GM19099 (cell line): ENCODE measurements at regions not wholly inside any gene's neighbourhood (a gene's known extent, or its start where the extent isn't known, plus 50 kb on each side); places are given as distances from the start of the nearest gene placed in this dataset.

ENCODE experiments used
- POLR2A ChIP-seq: IDR thresholded peaks from 3 replicates; pipeline ENCODE4 v1.6.1; 2011; ENCODE audit warnings: low read depth; ENCODE audit not compliant: insufficient read length; ENCODE audit errors: extremely low read depth

DNA sequence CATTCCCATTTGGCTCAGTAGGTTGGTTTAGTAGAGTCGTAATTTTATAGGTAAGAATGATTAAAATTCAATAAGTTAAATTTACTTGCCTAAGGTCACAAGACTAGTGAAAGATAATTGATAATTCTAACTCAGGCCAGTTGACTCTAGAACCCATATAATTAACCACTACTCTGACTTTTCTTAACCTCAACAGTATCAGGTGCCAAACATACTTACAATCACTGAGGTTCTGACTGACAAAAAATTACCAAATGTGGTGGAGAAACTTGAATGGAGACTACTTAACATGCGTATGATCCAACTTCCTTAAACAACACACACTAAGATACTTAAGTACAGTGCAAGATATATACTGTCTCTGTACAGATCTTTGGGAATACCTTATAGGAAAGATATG lies 667.3 kb upstream of the SORCS1 start:
- no peak for TF ChIP-seq POLR2A

DNA sequence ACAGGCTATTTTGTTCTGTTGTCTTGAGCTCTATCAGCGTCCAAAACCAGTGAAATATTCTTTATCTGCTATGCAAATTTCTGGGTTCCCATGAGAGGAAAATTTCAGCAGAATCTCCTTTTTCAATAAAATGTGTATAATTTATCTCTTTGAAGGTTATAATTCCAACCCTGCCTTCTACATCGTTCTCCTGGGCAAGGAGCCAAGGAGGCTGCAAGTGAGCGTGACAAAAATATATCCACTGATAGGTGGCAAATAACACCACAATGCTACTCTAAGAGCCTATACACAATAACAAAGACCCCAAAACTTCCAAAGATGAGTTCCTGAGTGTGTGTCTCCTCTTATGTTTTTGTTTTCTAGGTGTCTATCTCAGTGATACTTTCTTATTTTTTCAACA lies 664.7 kb upstream of the SORCS1 start:
- no peak for TF ChIP-seq POLR2A

DNA sequence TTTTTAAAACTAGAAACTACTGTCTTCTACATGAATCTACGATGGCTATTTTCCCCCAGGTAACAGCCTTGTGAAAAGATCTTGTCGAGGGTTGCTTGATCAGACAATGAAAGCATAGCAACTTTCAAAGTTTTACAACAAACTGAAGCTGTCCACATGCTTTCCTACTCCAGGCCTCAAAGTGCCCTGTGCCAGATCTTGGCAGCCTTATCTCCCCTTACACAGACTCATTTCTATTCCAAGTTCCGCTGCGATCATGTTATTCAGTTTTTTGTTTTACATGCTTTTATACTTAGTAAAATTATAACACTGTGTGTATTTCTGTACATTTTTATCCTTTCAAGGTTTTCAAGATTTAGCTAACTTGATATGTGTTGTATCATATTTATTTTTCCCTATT lies 661.7 kb upstream of the SORCS1 start:
- no peak for TF ChIP-seq POLR2A

DNA sequence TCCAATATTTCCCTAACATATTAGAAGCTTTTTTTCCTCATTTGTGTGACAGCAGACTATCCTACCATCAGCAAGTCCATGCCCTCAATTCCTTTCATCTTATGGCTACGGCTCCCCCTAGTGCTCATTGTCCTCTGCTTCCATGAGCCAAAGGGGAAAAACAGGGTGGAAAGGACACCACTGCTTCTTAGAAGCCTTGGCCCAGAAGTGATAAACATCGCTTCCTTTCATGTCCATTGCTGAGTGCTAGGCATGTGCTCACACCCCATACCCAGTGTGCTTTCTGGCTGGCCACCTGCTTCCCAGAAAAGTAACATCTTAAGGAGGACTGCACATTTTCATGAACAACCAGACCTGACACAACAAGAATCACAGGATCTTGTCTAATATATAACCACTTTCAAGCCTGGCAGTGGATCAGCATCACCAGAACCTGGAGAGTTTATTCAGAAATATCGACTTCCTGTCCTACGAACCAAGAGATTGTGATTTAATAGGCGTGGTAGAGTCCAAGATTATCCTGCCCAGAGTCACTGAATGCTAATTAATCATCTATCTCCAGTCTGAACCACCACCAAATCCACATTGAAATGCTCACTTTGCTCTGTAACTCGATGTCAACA lies 650.5 kb upstream of the SORCS1 start:
- TF ChIP-seq POLR2A: no peak

DNA sequence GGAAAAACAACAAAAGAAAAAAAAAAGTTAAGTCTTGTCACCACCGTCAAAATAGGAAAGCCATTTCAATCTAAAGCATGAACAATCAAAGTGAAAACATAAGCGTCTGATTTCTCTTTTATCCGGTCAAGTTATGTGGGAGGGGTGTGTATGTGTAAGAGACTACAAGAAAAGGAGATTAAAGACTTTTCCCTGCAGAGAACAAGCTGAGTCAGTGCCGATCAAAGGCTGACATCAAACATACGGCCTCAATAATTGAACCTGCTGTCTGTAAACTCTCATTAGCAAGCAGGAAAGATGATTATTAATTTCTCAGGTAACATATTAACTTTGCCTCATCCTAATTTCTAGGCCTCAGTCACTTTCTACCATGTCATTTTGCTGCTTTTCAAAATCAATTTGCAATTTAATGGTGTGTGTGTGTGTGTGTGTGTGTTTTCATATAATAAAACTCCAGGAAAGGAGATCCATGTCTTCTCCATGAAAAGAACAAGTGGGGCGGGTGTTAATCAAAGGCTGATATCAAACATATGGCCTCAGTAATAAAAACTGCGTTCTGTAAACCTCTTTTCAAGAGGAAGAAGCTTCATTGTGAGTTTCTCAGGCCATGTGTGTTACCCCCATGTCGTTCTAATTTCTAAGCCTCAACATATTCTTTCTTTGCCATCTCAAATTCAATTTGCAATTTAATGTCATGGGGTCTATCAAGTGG lies 649.1 kb upstream of the SORCS1 start:
- no peak for TF ChIP-seq POLR2A

DNA sequence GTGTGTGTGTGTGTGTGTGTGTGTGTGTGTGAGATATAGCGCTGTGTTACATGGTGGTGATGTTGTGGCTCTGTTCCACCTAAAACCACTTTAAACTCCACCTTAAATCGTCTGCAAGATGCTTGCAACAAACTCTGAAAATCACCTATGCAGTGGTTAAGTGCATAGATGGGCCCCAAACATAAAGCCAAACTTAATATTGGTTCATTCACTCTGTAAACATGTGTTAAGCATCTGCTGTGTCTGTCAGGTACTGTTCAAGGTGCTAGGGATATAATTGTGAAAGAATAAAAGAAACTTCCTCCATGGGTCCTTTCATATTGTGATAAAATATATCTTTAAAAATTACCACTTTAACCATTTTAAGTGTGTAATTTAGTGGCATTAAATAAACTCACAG lies 645.4 kb upstream of the SORCS1 start:
- TF ChIP-seq POLR2A: no peak

DNA sequence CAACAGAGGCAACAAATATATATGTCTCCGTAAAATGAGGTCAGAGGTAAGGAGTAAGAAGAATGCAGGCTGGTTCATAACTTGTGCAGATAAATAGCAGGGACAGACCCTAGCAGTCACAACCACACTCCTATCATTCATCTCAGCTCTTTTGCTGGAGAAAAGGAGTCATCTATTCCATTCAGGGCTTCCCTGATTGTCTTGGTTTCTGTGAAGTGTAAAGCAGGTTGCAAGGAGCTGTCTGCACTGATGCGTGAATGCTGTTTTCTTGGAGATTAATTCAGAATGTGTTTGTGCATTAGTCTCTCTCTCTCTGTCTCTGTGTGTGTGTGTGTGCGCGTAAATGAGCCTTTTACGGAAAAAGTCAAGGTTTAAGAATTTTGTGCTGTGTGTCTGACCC lies 643.3 kb upstream of the SORCS1 start:
- TF ChIP-seq POLR2A: no peak

DNA sequence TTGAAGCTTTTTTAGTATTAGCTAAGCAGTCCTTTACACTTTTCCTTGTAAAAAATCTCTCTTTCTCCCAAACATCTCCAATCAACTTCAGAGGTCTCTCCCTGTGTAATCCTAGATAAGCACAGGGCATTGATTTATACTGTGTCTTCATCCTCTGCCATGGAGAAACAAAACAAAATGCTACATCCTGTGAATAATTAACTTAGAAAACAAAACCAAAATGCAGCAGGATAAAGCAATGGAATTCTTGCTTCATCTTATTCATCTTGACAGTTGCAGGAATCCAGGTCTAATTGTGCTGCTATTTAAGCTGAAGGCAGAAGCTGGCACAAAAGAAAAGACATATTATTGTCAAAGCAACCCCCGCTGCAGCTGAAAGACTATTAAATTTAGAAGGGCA lies 641.5 kb upstream of the SORCS1 start:
- no peak for TF ChIP-seq POLR2A

DNA sequence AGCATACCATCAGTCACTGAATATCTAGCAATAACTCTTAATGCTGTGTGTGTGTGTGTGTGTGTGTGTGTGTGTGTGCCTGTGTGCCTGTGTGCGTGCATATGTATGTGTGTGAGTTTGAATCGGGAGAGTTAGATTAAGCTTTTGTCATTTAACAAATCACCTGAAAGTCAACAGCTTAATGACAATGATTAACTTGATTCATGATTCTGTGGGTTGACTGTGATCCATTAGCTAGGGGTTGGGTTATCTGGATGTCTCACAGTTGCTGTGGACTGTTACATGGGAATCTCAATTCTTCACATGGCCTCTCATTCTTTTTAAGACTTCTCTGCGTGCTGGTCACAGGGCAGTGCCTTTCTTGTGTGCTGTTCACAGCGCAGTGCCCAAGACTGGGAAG lies 639.0 kb upstream of the SORCS1 start:
- TF ChIP-seq POLR2A: no peak

DNA sequence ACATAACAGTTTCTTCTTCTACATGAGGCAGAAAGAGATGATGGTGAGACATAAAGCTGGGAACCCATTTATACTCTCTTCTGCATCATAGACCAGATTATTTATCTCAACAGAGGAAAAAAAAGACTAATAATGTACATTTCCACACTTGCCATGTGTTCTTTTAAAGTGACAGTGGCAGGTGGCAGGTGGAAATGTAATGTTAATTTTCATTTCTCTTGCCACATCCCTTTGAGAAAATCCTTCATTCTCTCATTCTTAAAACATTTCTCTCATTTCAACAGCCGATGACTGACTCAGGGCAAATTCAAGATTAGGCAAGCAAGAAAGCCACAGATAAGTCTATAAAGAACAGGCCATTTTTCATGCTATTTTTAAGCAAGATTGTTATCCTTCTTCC lies 635.6 kb upstream of the SORCS1 start:
- no peak for TF ChIP-seq POLR2A

DNA sequence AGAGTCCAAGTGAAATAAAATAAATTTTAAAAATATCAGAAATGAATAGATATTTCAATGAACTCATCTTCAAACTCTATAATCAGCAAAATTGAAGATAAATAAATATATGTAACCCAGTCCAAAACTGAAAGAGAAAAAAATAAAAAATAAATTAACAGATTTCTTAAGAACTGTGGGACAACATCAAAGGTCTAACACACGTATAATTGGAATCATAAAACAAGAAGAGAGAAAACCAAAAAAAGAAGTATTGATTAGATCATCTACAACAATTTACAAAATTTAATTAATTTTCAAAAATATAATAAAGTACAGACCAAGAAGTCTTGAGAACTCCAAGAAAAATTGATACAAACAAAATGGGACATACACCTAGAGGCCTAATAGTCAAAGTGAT lies 625.8 kb upstream of the SORCS1 start:
- TF ChIP-seq POLR2A: no peak

DNA sequence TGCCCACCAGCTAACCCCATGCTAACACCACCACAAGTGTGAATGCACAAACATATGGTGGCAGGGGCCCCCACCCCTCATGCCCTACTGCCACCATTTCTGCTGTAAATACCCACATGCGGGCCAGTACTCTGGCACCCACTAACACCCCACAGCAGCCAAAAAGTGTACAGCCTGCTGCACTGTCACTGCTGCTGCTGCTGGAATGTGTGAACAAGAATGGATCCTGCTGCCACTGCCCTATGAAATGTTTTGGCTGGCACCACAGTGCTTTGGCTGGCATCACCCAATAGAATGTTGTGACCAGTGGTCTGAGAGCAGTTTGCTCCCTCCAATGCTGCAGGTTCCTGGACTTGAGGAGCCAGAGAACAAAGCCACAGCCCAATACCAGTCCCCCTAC lies 606.6 kb upstream of the SORCS1 start:
- no peak for TF ChIP-seq POLR2A

DNA sequence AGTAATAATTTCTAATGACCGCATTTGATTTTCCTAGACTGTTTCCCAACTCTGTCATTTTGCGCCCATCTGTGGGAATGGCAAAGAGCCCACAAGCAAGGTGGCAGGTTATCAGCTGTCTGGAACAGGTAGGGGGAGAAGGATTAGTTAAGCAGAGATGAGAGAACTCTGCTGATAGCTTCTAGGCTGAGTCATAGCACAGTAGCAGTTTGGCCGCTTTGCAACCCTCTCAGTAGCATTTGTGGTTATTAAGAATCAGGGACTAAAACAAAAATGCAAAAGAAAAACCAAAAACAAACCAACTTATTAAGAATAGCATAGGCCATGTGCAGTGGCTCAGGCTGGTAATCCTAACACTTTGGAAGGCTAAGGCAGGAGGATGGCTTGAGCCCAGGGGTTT lies 602.7 kb upstream of the SORCS1 start:
- TF ChIP-seq POLR2A: no peak

DNA sequence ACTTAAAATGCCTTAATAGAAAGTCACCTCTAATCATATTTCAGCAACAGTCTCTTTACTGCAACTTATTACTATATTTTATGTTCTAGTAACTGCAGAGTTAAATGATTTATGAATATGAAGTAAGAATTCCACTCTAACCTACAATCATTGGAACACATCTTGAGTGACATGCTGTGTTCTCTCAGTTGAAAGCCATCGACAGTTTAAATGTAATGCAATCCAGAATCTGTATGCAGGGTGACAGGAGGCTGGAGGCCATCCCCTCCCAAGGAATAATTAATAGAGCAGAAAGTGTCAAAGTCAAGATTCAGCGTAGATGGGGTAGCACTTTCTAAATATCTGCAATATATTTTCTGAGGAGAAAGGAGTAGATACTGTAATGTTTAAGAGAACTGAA lies 590.3 kb upstream of the SORCS1 start:
- TF ChIP-seq POLR2A: no peak

DNA sequence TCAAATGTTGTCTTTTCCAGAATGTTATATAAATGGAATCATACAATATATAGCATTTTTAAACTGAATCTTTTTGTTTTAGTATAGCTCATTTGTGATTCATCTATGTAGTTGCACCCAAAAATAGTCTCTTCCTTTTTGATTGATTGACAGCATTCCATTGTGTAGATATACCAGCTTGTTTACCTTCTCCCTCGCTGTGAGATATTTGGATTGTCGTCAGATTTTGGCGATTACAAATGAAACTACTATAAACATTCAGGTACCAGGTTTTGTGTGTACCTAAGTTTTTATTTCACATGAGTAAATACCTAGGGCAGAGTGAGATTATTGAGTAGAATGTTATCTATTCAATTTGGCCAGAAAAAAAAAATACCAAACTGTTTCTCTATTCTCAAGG lies 584.7 kb upstream of the SORCS1 start:
- TF ChIP-seq POLR2A: no peak

DNA sequence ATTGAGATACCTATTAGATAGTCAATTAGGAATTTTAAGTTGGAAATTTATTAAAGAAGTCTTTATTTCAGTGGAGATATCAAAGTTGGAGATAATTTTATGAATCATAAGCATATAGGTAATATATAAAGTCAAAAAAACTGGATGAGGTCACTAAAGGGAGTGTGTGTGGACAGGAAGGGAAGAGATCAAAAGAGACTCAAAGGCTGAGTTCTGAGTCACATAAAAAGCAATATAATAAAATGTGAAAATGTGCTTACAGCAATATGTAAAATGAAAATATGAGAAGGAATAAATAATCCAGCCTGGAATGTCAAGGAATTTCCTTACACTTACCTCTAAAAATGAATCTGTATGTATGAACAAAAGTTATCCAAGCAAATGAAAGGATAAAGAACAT lies 583.3 kb upstream of the SORCS1 start:
- no peak for TF ChIP-seq POLR2A

DNA sequence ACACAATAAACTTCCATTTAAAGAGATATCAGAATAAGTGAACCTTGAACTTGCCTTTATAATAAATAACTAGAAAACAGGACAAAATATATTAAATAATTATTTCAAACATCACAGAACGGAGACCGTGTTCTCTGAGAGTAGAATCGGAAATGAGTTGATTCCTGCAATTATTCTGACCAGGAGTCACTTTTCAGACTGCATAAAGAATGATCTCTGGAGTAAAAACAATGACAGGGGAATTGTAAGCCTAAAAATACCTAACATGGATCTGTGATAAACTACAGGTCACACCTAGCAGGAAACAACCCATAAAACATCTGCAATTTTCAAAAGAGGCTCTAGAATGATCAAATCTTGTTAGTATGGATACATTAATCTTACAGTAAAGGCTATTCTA lies 577.5 kb upstream of the SORCS1 start:
- no peak for TF ChIP-seq POLR2A
